SK-N-SH treated with all-trans-retinoic acid at 6 μM for 48 hours (cell line): ENCODE measurements at regions not wholly inside any gene's neighbourhood (a gene's known extent, or its start where the extent isn't known, plus 50 kb on each side); places are given as distances from the start of the nearest gene placed in this dataset.

Source experiments
- ATAC-seq: fragments of 200-7000 bp; cut with Tn5 transposase; 3 replicates; pipeline ENCODE4 v1.9.1; 2020; ENCODE audit warnings: mild to moderate bottlenecking, moderate library complexity
- ARNTL ChIP-seq: fragments of 450-650 bp; formaldehyde crosslinking; IDR thresholded peaks from 2 replicates; pipeline ENCODE4 v1.5.0; 2020; ENCODE audit warnings: low read depth, mild to moderate bottlenecking, moderate library complexity, borderline replicate concordance
- BACH2 ChIP-seq: fragments of 250-450 bp; sonication (Bioruptor Pico); IDR thresholded peaks from 2 replicates; pipeline ENCODE4 v1.9.0; 2021; ENCODE audit warnings: mild to moderate bottlenecking, borderline replicate concordance
- CSDC2 ChIP-seq: fragments of 250-450 bp; sonication (Bioruptor Pico); IDR thresholded peaks from 2 replicates; pipeline ENCODE4 v1.5.0; 2020; ENCODE audit warnings: mild to moderate bottlenecking, moderate library complexity
- CSRNP3 ChIP-seq: fragments of 250-450 bp; sonication (Bioruptor Pico); IDR thresholded peaks from 2 replicates; pipeline ENCODE4 v1.5.1; 2021; ENCODE audit warnings: mild to moderate bottlenecking, moderate library complexity
- ESRRG ChIP-seq: fragments of 250-450 bp; sonication (Bioruptor Pico); IDR thresholded peaks from 2 replicates; pipeline ENCODE4 v1.6.1; 2021; ENCODE audit warnings: mild to moderate bottlenecking
- GLIS3 ChIP-seq: fragments of 250-450 bp; sonication (Bioruptor Pico); IDR thresholded peaks from 2 replicates; pipeline ENCODE4 v1.5.0; 2020; ENCODE audit warnings: mild to moderate bottlenecking, moderate library complexity
- ISL1 ChIP-seq: fragments of 250-450 bp; sonication (Bioruptor Pico); IDR thresholded peaks from 2 replicates; pipeline ENCODE4 v2.1.2; 2022; ENCODE audit warnings: mild to moderate bottlenecking, moderate library complexity
- OSR1 ChIP-seq: fragments of 250-450 bp; sonication (Bioruptor Pico); IDR thresholded peaks from 2 replicates; pipeline ENCODE4 v1.8.0; 2022; ENCODE audit warnings: moderate library complexity, mild to moderate bottlenecking, inconsistent platforms
- PPARA ChIP-seq: fragments of 250-450 bp; sonication (Bioruptor Pico); IDR thresholded peaks from 2 replicates; pipeline ENCODE4 v1.5.0; 2020; ENCODE audit warnings: mild to moderate bottlenecking, borderline replicate concordance
- RARB ChIP-seq: fragments of 250-450 bp; sonication (Bioruptor Pico); IDR thresholded peaks from 2 replicates; pipeline ENCODE4 v1.8.0; 2021; ENCODE audit warnings: mild to moderate bottlenecking, moderate library complexity
- TCF4 ChIP-seq: fragments of 250-450 bp; sonication (Bioruptor Pico); IDR thresholded peaks from 2 replicates; pipeline ENCODE4 v1.8.0; 2021; ENCODE audit warnings: mild to moderate bottlenecking, moderate library complexity, borderline replicate concordance
- TOX ChIP-seq: fragments of 250-450 bp; sonication (Bioruptor Pico); IDR thresholded peaks from 2 replicates; pipeline ENCODE4 v1.8.0; 2021; ENCODE audit warnings: mild to moderate bottlenecking, moderate library complexity, borderline replicate concordance
- TSHZ2 ChIP-seq: fragments of 250-450 bp; sonication (Bioruptor Pico); IDR thresholded peaks from 2 replicates; pipeline ENCODE4 v1.5.0; 2020; ENCODE audit warnings: mild to moderate bottlenecking, moderate library complexity
- ZC3H10 ChIP-seq: fragments of 250-450 bp; sonication (Bioruptor Pico); IDR thresholded peaks from 2 replicates; pipeline ENCODE4 v1.5.1; 2021; ENCODE audit warnings: mild to moderate bottlenecking, moderate library complexity
- ZFP3 ChIP-seq: fragments of 250-450 bp; sonication (Bioruptor Pico); IDR thresholded peaks from 2 replicates; pipeline ENCODE4 v1.5.0; 2020; ENCODE audit warnings: mild to moderate bottlenecking, moderate library complexity
- ZFP30 ChIP-seq: fragments of 450-650 bp; formaldehyde crosslinking; IDR thresholded peaks from 2 replicates; pipeline ENCODE4 v1.5.0; 2022; ENCODE audit warnings: mild to moderate bottlenecking, moderate library complexity
- ZNF565 ChIP-seq: fragments of 450-650 bp; formaldehyde crosslinking; conservative IDR thresholded peaks from 2 replicates; pipeline ENCODE4 v1.5.0; 2020; ENCODE audit warnings: low read depth, mild to moderate bottlenecking, moderate library complexity
- ZNF70 ChIP-seq: fragments of 450-650 bp; formaldehyde crosslinking; IDR thresholded peaks from 2 replicates; pipeline ENCODE4 v1.5.0; 2020; ENCODE audit warnings: mild to moderate bottlenecking, moderate library complexity
- ZNF8 ChIP-seq: fragments of 450-650 bp; formaldehyde crosslinking; IDR thresholded peaks from 2 replicates; pipeline ENCODE4 v1.5.0; 2020; ENCODE audit warnings: mild to moderate bottlenecking, moderate library complexity
- TF ChIP-seq, protein P1 (sequence below): fragments of 250-450 bp; sonication (Bioruptor Pico); IDR thresholded peaks from 2 replicates; pipeline ENCODE4 v1.8.0; 2020; ENCODE audit warnings: mild to moderate bottlenecking, moderate library complexity, borderline replicate concordance
- TF ChIP-seq, protein P2 (sequence below): fragments of 250-450 bp; sonication (Bioruptor Pico); IDR thresholded peaks from 2 replicates; pipeline ENCODE4 v1.5.1; 2020; ENCODE audit warnings: low read depth, mild to moderate bottlenecking, moderate library complexity

DNA sequence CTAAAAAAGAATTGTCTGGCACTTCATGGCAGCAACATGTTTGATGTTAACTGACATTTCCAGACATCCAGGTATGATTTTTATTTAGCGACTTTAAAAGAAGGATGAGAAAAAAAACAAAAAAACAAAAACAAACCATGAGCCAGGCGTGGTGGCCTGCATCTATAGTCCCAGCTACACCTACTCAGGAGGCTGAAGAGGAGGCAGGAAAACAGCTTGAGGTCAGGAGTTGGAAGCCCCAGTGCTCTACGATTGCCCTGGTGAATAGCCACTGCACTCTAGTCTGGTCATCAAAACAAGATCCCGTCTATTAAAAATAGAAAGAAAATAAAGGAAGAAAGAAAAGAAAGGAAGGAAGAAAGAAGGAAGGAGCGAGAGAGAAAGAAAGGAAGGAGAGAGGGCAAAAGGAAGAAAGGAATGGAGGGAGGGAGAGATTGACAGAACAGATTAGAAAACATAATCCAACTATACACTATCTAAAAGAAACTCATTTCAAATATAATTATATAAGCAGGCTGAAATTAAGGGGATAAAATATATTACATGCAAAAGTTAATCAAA, 141.6 kb downstream of the TRIM27 start:
- no peak for ATAC-seq
- TF ChIP-seq CSDC2 (CRISPR knock-in tag) = no peak
- no peak for TF ChIP-seq TSHZ2
- no peak for TF ChIP-seq BACH2 (CRISPR knock-in tag)
- no peak for TF ChIP-seq ISL1 (CRISPR knock-in tag)
- no peak for TF ChIP-seq RARB
- TF ChIP-seq ZNF565 (CRISPR knock-in tag) = no peak
- no peak for TF ChIP-seq ZFP30
- TF ChIP-seq ZC3H10 (CRISPR knock-in tag) = no peak
- TF ChIP-seq ARNTL (CRISPR knock-in tag) = no peak
- no peak for TF ChIP-seq ZNF8 (CRISPR knock-in tag)
- TF ChIP-seq, protein P1, sequence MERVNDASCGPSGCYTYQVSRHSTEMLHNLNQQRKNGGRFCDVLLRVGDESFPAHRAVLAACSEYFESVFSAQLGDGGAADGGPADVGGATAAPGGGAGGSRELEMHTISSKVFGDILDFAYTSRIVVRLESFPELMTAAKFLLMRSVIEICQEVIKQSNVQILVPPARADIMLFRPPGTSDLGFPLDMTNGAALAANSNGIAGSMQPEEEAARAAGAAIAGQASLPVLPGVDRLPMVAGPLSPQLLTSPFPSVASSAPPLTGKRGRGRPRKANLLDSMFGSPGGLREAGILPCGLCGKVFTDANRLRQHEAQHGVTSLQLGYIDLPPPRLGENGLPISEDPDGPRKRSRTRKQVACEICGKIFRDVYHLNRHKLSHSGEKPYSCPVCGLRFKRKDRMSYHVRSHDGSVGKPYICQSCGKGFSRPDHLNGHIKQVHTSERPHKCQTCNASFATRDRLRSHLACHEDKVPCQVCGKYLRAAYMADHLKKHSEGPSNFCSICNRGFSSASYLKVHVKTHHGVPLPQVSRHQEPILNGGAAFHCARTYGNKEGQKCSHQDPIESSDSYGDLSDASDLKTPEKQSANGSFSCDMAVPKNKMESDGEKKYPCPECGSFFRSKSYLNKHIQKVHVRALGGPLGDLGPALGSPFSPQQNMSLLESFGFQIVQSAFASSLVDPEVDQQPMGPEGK (CRISPR knock-in tag) = no peak
- TF ChIP-seq ZNF70 = no peak
- no peak for TF ChIP-seq TCF4
- no peak for TF ChIP-seq ESRRG
- no peak for TF ChIP-seq CSRNP3 (CRISPR knock-in tag)
- TF ChIP-seq, protein P2, sequence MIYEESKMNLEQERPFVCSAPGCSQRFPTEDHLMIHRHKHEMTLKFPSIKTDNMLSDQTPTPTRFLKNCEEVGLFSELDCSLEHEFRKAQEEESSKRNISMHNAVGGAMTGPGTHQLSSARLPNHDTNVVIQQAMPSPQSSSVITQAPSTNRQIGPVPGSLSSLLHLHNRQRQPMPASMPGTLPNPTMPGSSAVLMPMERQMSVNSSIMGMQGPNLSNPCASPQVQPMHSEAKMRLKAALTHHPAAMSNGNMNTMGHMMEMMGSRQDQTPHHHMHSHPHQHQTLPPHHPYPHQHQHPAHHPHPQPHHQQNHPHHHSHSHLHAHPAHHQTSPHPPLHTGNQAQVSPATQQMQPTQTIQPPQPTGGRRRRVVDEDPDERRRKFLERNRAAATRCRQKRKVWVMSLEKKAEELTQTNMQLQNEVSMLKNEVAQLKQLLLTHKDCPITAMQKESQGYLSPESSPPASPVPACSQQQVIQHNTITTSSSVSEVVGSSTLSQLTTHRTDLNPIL (CRISPR knock-in tag) = no peak
- no peak for TF ChIP-seq PPARA (CRISPR knock-in tag)
- no peak for TF ChIP-seq GLIS3 (CRISPR knock-in tag)
- TF ChIP-seq OSR1 (CRISPR knock-in tag) = no peak
- TF ChIP-seq, all 23 proteins: peak for 0

DNA sequence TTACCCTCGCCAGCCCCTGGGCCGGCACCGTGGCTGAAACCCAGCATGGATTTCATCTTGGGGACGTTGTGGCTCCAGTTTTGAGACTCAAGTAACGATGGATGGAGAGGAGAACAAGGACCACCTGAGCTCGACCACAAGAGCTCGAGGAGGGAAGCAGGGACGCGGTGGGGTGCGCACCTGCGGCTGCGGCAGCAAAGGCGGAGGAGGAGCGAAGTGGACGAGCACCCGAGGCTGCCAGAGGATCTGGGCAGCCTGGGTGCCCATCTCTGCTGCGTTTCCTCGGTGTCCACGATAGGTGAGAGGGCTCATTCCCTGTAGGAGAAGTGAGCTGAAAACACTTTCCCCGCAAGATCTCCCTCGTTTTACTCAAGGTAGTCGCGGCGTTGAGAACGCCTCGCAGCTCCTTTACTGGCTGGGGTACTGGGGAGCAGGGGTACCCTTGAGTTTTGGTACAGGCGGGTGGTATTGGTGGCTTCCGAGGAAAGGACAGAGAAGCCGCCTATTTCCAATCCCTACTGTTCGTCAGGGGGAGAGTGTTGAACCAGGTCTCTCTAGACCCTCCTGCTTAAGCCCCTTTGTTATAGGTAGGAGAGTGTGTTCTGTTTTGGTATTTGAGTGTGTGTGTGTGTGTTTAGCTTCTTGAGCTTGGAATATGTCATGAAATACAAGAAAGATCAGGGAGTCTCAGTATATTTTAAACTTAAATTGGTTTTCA, 137.7 kb downstream of the TRIM27 start:
- no peak for ATAC-seq
- no peak for TF ChIP-seq TCF4
- no peak for TF ChIP-seq OSR1 (CRISPR knock-in tag)
- no peak for TF ChIP-seq ESRRG
- TF ChIP-seq ZFP3 = no peak
- TF ChIP-seq CSDC2 (CRISPR knock-in tag) = no peak
- TF ChIP-seq CSRNP3 (CRISPR knock-in tag) = no peak
- no peak for TF ChIP-seq TOX (CRISPR knock-in tag)
- TF ChIP-seq ARNTL (CRISPR knock-in tag) = no peak
- no peak for TF ChIP-seq PPARA (CRISPR knock-in tag)
- TF ChIP-seq ZFP30 = no peak
- no peak for TF ChIP-seq ZNF70
- TF ChIP-seq ZNF8 (CRISPR knock-in tag) = no peak
- no peak for TF ChIP-seq ZC3H10 (CRISPR knock-in tag)
- no peak for TF ChIP-seq GLIS3 (CRISPR knock-in tag)
- TF ChIP-seq TSHZ2 = no peak
- TF ChIP-seq, protein P1 (CRISPR knock-in tag) = no peak
- TF ChIP-seq, protein P2 (CRISPR knock-in tag) = no peak
- TF ChIP-seq ISL1 (CRISPR knock-in tag) = no peak
- no peak for TF ChIP-seq RARB
